ENCODE measurements at regions not wholly inside any gene's neighbourhood (a gene's known extent, or its start where the extent isn't known, plus 50 kb on each side); places are given as distances from the start of the nearest gene placed in this dataset.

- TF ChIP-seq POLR2AphosphoS5 (IDR thresholded peaks at IDR 0.05; ENCODE audit: low read depth, low read length) = no peak
- TF ChIP-seq SIN3A (IDR thresholded peaks at IDR 0.05; ENCODE audit: borderline replicate concordance, insufficient read depth, low read length) = no peak
- no peak for TF ChIP-seq TAF1 (IDR thresholded peaks at IDR 0.05; ENCODE audit: borderline replicate concordance, insufficient read depth, low read length)
- TF ChIP-seq REST (IDR thresholded peaks at IDR 0.05; ENCODE audit: insufficient read depth in 1 of 2, low read depth in 2 of 2, low read length in 2 of 2) = no peak
- no peak for TF ChIP-seq FOXP2 (optimal IDR thresholded peaks at IDR 0.05; ENCODE audit: borderline replicate concordance, extremely low read depth, extremely low read length, insufficient read depth)
Measured at GRCh38 chr3:89702404-89702803, 595.0 kb downstream of the EPHA3 start.

- no peak for TF ChIP-seq SIN3A (IDR thresholded peaks at IDR 0.05; ENCODE audit: borderline replicate concordance, insufficient read depth, low read length)
Measured at GRCh38 chr3:89713196-89713595, 605.8 kb downstream of the EPHA3 start.

- TF ChIP-seq POLR2AphosphoS5 (IDR thresholded peaks at IDR 0.05; ENCODE audit: low read depth, low read length) (no peak), FOXP2 (optimal IDR thresholded peaks at IDR 0.05; ENCODE audit: borderline replicate concordance, extremely low read depth, extremely low read length, insufficient read depth) (no peak)
Measured at GRCh38 chr3:89714237-89714636, 606.8 kb downstream of the EPHA3 start.

GRCh38 chr3:89740080-89740880 is 632.9 kb downstream of the EPHA3 start:
- TF ChIP-seq FOXP2 (optimal IDR thresholded peaks at IDR 0.05; ENCODE audit: borderline replicate concordance, extremely low read depth, extremely low read length, insufficient read depth) (no peak), POLR2AphosphoS5 (IDR thresholded peaks at IDR 0.05; ENCODE audit: low read depth, low read length) (no peak), SIN3A (IDR thresholded peaks at IDR 0.05; ENCODE audit: borderline replicate concordance, insufficient read depth, low read length) (no peak), TAF1 (IDR thresholded peaks at IDR 0.05; ENCODE audit: borderline replicate concordance, insufficient read depth, low read length) (no peak), REST (IDR thresholded peaks at IDR 0.05; ENCODE audit: insufficient read depth in 1 of 2, low read depth in 2 of 2, low read length in 2 of 2) (no peak)

GRCh38 chr3:89740881-89741177 is 633.4 kb downstream of the EPHA3 start:
- TF ChIP-seq TAF1 (IDR thresholded peaks at IDR 0.05; ENCODE audit: borderline replicate concordance, insufficient read depth, low read length) = no peak
- no peak for TF ChIP-seq FOXP2 (optimal IDR thresholded peaks at IDR 0.05; ENCODE audit: borderline replicate concordance, extremely low read depth, extremely low read length, insufficient read depth)
- no peak for TF ChIP-seq SIN3A (IDR thresholded peaks at IDR 0.05; ENCODE audit: borderline replicate concordance, insufficient read depth, low read length)
- no peak for TF ChIP-seq POLR2AphosphoS5 (IDR thresholded peaks at IDR 0.05; ENCODE audit: low read depth, low read length)
- TF ChIP-seq REST (IDR thresholded peaks at IDR 0.05; ENCODE audit: insufficient read depth in 1 of 2, low read depth in 2 of 2, low read length in 2 of 2) = no peak

- no peak for TF ChIP-seq SIN3A (IDR thresholded peaks at IDR 0.05; ENCODE audit: borderline replicate concordance, insufficient read depth, low read length)
- TF ChIP-seq POLR2AphosphoS5 (IDR thresholded peaks at IDR 0.05; ENCODE audit: low read depth, low read length) = no peak
- no peak for TF ChIP-seq REST (IDR thresholded peaks at IDR 0.05; ENCODE audit: insufficient read depth in 1 of 2, low read depth in 2 of 2, low read length in 2 of 2)
- TF ChIP-seq FOXP2 (optimal IDR thresholded peaks at IDR 0.05; ENCODE audit: borderline replicate concordance, extremely low read depth, extremely low read length, insufficient read depth) = no peak
- no peak for TF ChIP-seq TAF1 (IDR thresholded peaks at IDR 0.05; ENCODE audit: borderline replicate concordance, insufficient read depth, low read length)
Measured at GRCh38 chr3:89742546-89742945, 635.1 kb downstream of the EPHA3 start.
